ENCODE measurements at regions not wholly inside any gene's neighbourhood (a gene's known extent, or its start where the extent isn't known, plus 50 kb on each side); places are given as distances from the start of the nearest gene placed in this dataset.

DNA sequence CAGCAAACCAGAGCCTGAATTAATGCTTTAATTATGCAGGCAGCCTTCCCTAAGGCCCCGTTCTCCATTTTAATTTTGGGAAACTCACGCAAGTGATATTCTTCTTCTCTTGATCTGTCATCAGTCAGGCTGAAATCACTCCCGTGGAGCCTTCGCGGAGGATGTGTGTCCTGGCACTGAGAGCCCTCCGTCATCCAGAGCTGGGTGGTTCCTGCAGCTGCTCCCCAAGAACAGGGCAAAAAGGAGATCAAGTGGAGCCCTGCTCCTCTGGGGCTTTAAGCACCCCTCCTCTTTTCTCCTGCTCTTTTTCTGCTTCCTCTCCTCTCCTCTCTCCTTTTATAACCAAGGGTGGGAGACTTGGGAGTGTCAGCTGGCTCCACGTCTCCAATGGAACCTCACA, 133.2 kb upstream of the CACNA1E start:
- Histone ChIP-seq H3K4me3 (no peak overlapping the region), H3K27me3 (no peaks in the 10 kb centered on the region), H3K36me3 (no peaks in the 10 kb centered on the region), H3K27ac (no peak overlapping the region), H3K9me3 (no peaks in the 10 kb centered on the region), H3K4me1 (no peaks in the 10 kb centered on the region)
- ATAC-seq (no peak), DNase-seq (no peak)
- TF ChIP-seq CTCF (IDR thresholded peaks at IDR 0.05), result no peak
- intact Hi-C loops (cut with DNase I), result no loop called here

GRCh38 chr1:181351740-181352139, 131.6 kb upstream of the CACNA1E start:
- no peaks in the 10 kb centered on the region for H3K36me3 ChIP-seq
- no peak overlapping the region for H3K4me3 ChIP-seq
- DNase-seq (no peak), ATAC-seq (no peak)
- no peaks in the 10 kb centered on the region for H3K27me3 ChIP-seq
- no peaks in the 10 kb centered on the region for H3K9me3 ChIP-seq
- TF ChIP-seq CTCF (IDR thresholded peaks at IDR 0.05), result no peak
- H3K27ac ChIP-seq, result no peak overlapping the region
- H3K4me1 ChIP-seq, result no peaks in the 10 kb centered on the region
- intact Hi-C loops (cut with DNase I), result no loop called here

DNA sequence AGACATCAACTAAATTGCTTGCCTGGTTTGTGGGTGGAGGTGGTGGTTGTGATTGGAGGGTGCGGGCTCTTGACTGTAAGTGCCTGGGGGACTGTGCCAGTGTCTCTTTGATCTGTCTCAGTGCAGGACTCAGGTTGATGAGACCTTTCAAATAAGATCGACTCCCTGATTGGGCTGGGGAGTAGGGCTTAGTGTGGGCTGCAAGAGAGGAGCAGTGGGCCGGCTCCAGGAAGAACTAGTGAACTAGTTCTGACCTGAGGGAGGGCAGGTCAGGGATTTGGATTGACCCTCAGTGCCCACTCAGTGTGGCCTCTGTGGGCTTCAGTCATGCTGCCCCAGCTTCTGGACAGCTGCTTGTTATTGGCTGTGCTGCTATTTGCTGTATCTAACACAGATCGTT, 130.6 kb upstream of the CACNA1E start:
- no peak for ATAC-seq
- Histone ChIP-seq H3K27me3 (no peaks in the 10 kb centered on the region), H3K36me3 (no peaks in the 10 kb centered on the region), H3K4me1 (no peaks in the 10 kb centered on the region), H3K4me3 (no peak overlapping the region), H3K9me3 (no peaks in the 10 kb centered on the region), H3K27ac (no peak overlapping the region)
- TF ChIP-seq CTCF (IDR thresholded peaks at IDR 0.05), result no peak
- intact Hi-C loops (cut with DNase I), result no loop called here
- no peak for DNase-seq

GRCh38 chr1:181353526-181353925, 129.8 kb upstream of the CACNA1E start:
- H3K27ac ChIP-seq, result no peak overlapping the region
- no peaks in the 10 kb centered on the region for H3K9me3 ChIP-seq
- no peaks in the 10 kb centered on the region for H3K4me1 ChIP-seq
- no peak overlapping the region for H3K4me3 ChIP-seq
- no peak for TF ChIP-seq CTCF (IDR thresholded peaks at IDR 0.05)
- no peaks in the 10 kb centered on the region for H3K27me3 ChIP-seq
- DNase-seq (no peak), ATAC-seq (no peak)
- intact Hi-C loops (cut with DNase I), result no loop called here
- H3K36me3 ChIP-seq, result no peaks in the 10 kb centered on the region

GRCh38 chr1:181354865-181355264, 128.5 kb upstream of the CACNA1E start:
- no peaks in the 10 kb centered on the region for H3K4me1 ChIP-seq
- H3K4me3 ChIP-seq, result no peak overlapping the region
- intact Hi-C loops (cut with DNase I), result no loop called here
- TF ChIP-seq CTCF (IDR thresholded peaks at IDR 0.05), result no peak
- no peak overlapping the region for H3K27ac ChIP-seq
- H3K27me3 ChIP-seq, result no peaks in the 10 kb centered on the region
- ATAC-seq, result no peak
- H3K9me3 ChIP-seq, result no peaks in the 10 kb centered on the region
- DNase-seq, result no peak
- no peaks in the 10 kb centered on the region for H3K36me3 ChIP-seq
